Panc1 (cell line): ENCODE measurements at regions not wholly inside any gene's neighbourhood (a gene's known extent, or its start where the extent isn't known, plus 50 kb on each side); places are given as distances from the start of the nearest gene placed in this dataset.

Experiments used
- ATAC-seq: fragments of 200-7000 bp; cut with Tn5 transposase; 2 replicates; pipeline ENCODE4 v1.9.1; 2020; ENCODE audit warnings: mild to moderate bottlenecking, moderate library complexity
- BruUV-seq: library from RNA; stranded (reverse); fragments of 400-500 nt; replicated peaks from 2 replicates; lab custom pipeline; 2021; lab: Mats Ljungman, UMichigan
- CTCF ChIA-PET: fragments of 300-600 bp; sonication (Branson Sonifier 250); formaldehyde crosslinking; loops from one replicate; lab custom pipeline; 2022; ENCODE audit warnings: antibody characterized with exemption; lab: Charles Lee
- POLR2A ChIA-PET: fragments of 300-600 bp; sonication (Branson Sonifier 250); formaldehyde crosslinking; loops from one replicate; lab custom pipeline; 2022; ENCODE audit warnings: antibody characterized with exemption; lab: Charles Lee
- DNase-seq: peaks from one replicate; pipeline ENCODE4 v3.0.0-alpha.2; 2010; ENCODE audit warnings: low read depth, low spot score
- H3K27ac ChIP-seq: 2 replicates; pipeline ENCODE4 v1.5.1; 2011; ENCODE audit warnings: mild to moderate bottlenecking, low read length, inconsistent platforms
- H3K27me3 ChIP-seq: fragments of 200-500 bp; sonication (Bioruptor generic); 2 replicates; pipeline ENCODE4 v1.6.0; 2014; ENCODE audit warnings: low read length, inconsistent platforms; ENCODE audit not compliant: control insufficient read depth, insufficient read depth
- H3K36me3 ChIP-seq: fragments of 200-500 bp; sonication (Bioruptor generic); 2 replicates; pipeline ENCODE4 v1.5.1; 2014; ENCODE audit warnings: inconsistent platforms, mild to moderate bottlenecking, low read length, moderate library complexity; ENCODE audit not compliant: control insufficient read depth, insufficient read depth
- H3K4me1 ChIP-seq: 2 replicates; pipeline ENCODE4 v1.5.1; 2011; ENCODE audit warnings: inconsistent platforms, mild to moderate bottlenecking, low read length, moderate library complexity; ENCODE audit not compliant: control insufficient read depth, insufficient read depth
- H3K4me3 ChIP-seq, 2 experiments: 2 replicates each; pipeline ENCODE4 v1.5.1; 2011 to 2012; ENCODE audit warnings: low read depth in 2 of 2, low read length in 2 of 2, mild to moderate bottlenecking in 2 of 2, inconsistent platforms in 1 of 2, moderate library complexity in 1 of 2
- H3K9me3 ChIP-seq: fragments of 200-500 bp; sonication (Bioruptor generic); 2 replicates; pipeline ENCODE4 v1.5.1; 2014; ENCODE audit warnings: low read depth, mild to moderate bottlenecking, inconsistent platforms, low read length, moderate library complexity; ENCODE audit not compliant: control insufficient read depth, insufficient read depth
- POLR2AphosphoS5 ChIP-seq: IDR thresholded peaks from 2 replicates; pipeline ENCODE4 v1.6.1; 2012; ENCODE audit warnings: mild to moderate bottlenecking, low read depth, low read length, moderate library complexity
- SIN3A ChIP-seq: IDR thresholded peaks from 2 replicates; pipeline ENCODE4 v1.6.1; 2012; ENCODE audit warnings: low read depth, mild to moderate bottlenecking, low read length, moderate library complexity, borderline replicate concordance; ENCODE audit not compliant: insufficient read depth
- TCF7L2 ChIP-seq: IDR thresholded peaks from 2 replicates; pipeline ENCODE4 v1.6.1; 2011; ENCODE audit warnings: mild to moderate bottlenecking, low read depth, low read length, inconsistent platforms
- in situ Hi-C: cut with HindIII; loops from 2 replicates; pipeline ENCODE4 v1.10.0; 2016; ENCODE audit warnings: low sequenced_read_pairs, low pct_unique_long_range_greater_than_20kb
- intact Hi-C: fragments of 100-400 bp; cut with micrococcal nuclease; formaldehyde crosslinking; loops from one replicate; pipeline ENCODE4 v1.10.0; 2022; ENCODE audit not compliant: unreplicated experiment
- TF ChIP-seq, protein P1 (sequence below), 2 experiments: IDR thresholded peaks; 2 replicates each; pipeline ENCODE4 v1.6.1; 2011 to 2012; ENCODE audit warnings: low read depth in 2 of 2, control low read depth in 1 of 2, low read length in 1 of 2, mild to moderate bottlenecking in 1 of 2, moderate library complexity in 1 of 2; ENCODE audit not compliant: insufficient read depth in 1 of 2
- TF ChIP-seq, protein P2 (sequence below): fragments of 450-650 bp; IDR thresholded peaks from 2 replicates; pipeline ENCODE4 v1.5.1; 2017; ENCODE audit warnings: mild to moderate bottlenecking

DNA sequence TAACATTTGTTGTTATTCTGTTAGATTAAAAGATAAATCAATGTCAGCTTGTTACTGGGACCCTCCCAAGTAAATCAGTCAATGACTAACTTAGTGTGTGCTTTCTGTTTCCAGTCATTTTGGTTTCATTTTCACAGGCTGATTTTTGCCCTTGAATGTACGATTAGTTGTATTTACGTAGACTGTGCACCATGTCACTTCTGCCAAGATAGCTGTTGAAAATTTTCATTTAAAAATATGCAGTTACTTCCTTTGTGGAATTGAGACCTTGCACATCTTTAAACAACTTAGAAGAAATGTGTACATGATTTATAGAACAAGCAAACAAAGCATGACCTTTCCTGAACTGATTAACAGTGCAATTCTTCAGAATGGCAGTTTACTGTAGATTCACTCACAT, 944.8 kb upstream of the CITED2 start:
- TF ChIP-seq, protein P1, sequence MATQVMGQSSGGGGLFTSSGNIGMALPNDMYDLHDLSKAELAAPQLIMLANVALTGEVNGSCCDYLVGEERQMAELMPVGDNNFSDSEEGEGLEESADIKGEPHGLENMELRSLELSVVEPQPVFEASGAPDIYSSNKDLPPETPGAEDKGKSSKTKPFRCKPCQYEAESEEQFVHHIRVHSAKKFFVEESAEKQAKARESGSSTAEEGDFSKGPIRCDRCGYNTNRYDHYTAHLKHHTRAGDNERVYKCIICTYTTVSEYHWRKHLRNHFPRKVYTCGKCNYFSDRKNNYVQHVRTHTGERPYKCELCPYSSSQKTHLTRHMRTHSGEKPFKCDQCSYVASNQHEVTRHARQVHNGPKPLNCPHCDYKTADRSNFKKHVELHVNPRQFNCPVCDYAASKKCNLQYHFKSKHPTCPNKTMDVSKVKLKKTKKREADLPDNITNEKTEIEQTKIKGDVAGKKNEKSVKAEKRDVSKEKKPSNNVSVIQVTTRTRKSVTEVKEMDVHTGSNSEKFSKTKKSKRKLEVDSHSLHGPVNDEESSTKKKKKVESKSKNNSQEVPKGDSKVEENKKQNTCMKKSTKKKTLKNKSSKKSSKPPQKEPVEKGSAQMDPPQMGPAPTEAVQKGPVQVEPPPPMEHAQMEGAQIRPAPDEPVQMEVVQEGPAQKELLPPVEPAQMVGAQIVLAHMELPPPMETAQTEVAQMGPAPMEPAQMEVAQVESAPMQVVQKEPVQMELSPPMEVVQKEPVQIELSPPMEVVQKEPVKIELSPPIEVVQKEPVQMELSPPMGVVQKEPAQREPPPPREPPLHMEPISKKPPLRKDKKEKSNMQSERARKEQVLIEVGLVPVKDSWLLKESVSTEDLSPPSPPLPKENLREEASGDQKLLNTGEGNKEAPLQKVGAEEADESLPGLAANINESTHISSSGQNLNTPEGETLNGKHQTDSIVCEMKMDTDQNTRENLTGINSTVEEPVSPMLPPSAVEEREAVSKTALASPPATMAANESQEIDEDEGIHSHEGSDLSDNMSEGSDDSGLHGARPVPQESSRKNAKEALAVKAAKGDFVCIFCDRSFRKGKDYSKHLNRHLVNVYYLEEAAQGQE (IDR thresholded peaks at IDR 0.05; ENCODE audit: insufficient read depth in 1 of 2, low read depth in 2 of 2, low read length in 1 of 2) = no peak
- TF ChIP-seq SIN3A (no peak), TCF7L2 (no peak), POLR2AphosphoS5 (no peak)
- TF ChIP-seq, protein P2, sequence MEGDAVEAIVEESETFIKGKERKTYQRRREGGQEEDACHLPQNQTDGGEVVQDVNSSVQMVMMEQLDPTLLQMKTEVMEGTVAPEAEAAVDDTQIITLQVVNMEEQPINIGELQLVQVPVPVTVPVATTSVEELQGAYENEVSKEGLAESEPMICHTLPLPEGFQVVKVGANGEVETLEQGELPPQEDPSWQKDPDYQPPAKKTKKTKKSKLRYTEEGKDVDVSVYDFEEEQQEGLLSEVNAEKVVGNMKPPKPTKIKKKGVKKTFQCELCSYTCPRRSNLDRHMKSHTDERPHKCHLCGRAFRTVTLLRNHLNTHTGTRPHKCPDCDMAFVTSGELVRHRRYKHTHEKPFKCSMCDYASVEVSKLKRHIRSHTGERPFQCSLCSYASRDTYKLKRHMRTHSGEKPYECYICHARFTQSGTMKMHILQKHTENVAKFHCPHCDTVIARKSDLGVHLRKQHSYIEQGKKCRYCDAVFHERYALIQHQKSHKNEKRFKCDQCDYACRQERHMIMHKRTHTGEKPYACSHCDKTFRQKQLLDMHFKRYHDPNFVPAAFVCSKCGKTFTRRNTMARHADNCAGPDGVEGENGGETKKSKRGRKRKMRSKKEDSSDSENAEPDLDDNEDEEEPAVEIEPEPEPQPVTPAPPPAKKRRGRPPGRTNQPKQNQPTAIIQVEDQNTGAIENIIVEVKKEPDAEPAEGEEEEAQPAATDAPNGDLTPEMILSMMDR = no peak
- Histone ChIP-seq H3K9me3 (no peaks in the 10 kb centered on the region), H3K36me3 (no peaks in the 10 kb centered on the region), H3K4me3 (no peak overlapping the region), H3K27ac (0 out of 2 replicates have a peak overlapping the region, but pooled peaks have one; percentile 39), H3K27me3 (no peaks in the 10 kb centered on the region), H3K4me1 (peaks cover 4% of the 10 kb centered on the region; the same call in 1 of the 2 replicates)
- no TSS peak for BruUV-seq
- no peak for ATAC-seq
- POLR2A ChIA-PET = no interaction called here
- in situ Hi-C loops (no loop called here), intact Hi-C loops (no loop called here)
- DNase-seq = no peak
- CTCF ChIA-PET = no interaction called here

DNA sequence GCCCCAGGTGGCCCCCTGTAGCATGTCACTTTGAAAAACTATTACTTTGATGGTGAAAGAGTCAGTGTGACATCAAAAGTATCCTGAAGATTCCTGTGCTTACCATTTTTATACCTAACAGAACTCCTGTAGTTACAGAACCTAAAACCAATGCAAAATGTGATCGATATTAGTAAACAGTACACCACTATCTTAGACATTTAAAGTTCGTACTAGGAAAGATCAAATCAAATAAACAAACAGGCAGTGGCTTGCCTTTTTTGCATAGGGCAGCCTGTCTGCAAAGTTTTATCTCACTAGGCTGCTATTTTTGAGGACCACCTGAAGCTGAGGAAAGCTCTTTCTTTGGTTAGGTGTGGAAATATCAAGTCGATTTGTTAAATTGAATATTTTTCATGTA, 944.0 kb upstream of the CITED2 start:
- ATAC-seq (no peak), DNase-seq (no peak)
- no peaks in the 10 kb centered on the region for H3K36me3 ChIP-seq
- BruUV-seq = no TSS peak
- H3K27ac ChIP-seq = no peak overlapping the region
- H3K9me3 ChIP-seq = no peaks in the 10 kb centered on the region
- intact Hi-C loops (no loop called here), in situ Hi-C loops (no loop called here)
- H3K4me1 ChIP-seq = peaks cover 4% of the 10 kb centered on the region; the same call in 1 of the 2 replicates
- no peak overlapping the region for H3K4me3 ChIP-seq
- TF ChIP-seq TCF7L2 (no peak), SIN3A (no peak), POLR2AphosphoS5 (no peak)
- TF ChIP-seq, protein P2 = no peak
- TF ChIP-seq, protein P1 (IDR thresholded peaks at IDR 0.05; ENCODE audit: insufficient read depth in 1 of 2, low read depth in 2 of 2, low read length in 1 of 2) = no peak
- CTCF ChIA-PET = no interaction called here
- POLR2A ChIA-PET = no interaction called here
- no peaks in the 10 kb centered on the region for H3K27me3 ChIP-seq
